ENCODE measurements at regions not wholly inside any gene's neighbourhood (a gene's known extent, or its start where the extent isn't known, plus 50 kb on each side); places are given as distances from the start of the nearest gene placed in this dataset.
"Not testable (repeated sequence)": the region's sequence is repeated elsewhere in the genome, so short reads cannot be mapped to it uniquely, and the experiment has no call there.

DNA sequence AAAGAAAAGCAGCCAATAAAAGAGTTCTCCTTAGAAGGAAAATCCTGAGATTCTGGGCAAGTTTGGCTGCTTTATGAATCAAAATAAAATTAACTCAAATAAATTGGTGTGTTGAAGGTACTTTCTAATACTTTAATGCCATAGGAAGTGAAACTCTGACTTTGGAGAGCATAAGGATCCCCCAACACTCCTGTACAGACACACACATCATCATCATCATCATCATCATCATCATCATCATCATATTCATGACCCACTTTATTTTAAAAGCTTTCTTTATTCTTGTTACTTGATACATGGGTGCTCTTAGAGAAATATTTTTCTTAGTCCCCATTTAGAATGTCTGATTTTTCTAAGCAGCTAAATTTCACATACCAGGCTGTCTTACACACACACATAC lies 283.1 kb upstream of the CYRIA start:
- no peak for DNase-seq

DNA sequence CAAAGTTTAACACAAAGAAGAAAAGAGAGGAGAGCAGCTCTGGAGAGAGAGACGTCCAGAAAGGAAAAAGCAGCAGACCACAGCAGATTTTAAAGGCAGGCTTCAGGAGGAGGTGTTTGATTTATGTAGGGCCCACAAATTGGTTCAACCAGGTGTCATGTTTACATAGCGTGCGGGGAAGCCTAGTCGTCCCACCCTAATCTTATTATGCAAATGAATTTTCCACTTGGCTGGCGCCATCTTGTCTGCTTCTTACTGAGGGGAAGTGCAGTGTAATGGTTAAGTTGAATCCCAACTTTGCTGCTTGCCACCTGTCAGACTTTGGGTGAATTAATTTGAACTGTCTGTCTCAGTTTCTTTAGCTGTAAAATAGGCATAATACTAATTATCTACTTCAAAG lies 282.4 kb upstream of the CYRIA start:
- DNase-seq, result no peak

DNA sequence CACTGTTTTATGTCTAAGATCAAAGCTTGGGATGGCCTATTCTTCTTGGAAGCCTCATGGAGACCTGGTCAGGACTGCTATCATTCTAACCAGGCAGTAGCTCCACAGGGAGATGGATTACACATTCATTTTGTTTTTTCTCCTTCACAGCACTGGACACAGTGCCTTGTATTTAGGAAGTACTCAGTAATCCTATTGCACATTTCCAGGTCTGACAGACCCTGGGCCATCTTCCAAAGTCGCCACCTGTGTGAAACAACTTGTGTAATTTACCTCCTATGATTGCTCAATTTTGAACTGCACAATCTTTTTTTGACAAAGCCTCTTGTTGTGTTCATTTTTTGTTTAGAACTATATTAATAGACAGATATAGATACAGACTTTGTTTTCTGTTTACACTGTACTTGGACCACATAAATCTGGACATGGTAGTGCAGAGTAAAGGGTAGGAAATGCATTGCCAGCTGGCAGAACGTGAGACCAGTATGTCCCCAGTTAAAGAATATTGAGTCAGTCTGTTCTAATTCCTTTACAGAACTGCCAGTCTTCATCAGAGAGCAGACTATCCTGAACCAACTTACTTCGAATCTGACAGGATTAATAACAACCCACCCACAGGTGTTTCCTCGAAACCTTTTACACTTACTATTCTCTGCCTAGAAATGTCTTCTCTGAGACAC lies 277.8 kb upstream of the CYRIA start:
- no peak for DNase-seq

DNA sequence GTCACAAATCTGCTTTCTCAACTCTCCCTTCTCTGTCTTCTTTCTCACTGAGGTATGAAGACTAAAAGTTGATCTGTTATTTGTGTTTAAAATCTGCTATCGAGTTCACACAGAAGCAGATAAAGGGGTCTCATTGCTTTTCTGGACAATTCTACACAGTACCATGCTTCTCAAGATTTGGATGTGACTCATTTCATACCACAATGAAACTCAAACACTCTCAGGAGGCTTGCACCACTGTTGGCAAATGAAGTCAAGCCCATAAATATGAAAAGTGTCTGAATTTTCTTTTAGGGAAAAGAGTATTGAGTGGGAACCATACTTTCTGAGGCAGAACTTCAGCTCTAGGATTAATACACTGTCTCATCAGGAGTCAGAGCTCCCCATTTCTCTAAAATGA lies 274.6 kb upstream of the CYRIA start:
- no peak for DNase-seq

DNA sequence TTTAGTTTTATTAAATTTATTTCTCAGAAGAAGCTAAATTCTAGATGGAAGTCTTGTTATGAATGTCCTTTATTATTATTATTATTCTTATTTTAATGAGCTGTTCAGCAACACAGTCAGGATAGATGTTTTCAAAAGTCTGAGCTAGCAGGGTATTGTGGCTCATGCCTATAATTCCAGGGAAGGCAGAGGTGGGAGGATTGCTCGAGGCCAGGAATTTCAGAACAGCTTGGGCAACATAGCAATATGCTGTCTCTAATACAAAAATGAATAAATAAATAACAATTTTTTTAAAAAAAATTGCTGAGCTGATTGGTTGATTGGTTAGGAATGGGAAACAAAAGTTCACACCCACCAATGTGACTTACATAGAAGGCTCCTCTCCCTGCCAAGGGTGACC lies 274.1 kb upstream of the CYRIA start:
- DNase-seq, result no peak

DNA sequence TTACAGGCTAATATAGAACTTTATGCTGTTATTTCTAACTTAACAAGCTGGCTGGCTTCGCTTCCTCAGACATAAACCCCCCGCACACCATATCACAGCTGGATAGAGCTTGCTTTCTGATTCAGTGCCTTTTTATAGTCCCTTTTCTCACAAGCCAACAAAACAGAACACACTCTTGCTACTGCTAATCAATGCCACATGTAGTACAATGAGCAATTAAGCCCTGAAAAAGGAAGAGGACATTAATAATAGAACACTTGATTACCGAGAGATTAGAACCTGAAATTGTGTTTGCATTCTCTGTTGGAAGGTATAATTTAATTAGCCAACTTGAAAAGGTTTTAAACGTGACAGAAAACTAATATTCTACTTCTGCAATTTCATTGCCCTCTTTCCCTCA lies 267.7 kb upstream of the CYRIA start:
- no peak for DNase-seq

DNA sequence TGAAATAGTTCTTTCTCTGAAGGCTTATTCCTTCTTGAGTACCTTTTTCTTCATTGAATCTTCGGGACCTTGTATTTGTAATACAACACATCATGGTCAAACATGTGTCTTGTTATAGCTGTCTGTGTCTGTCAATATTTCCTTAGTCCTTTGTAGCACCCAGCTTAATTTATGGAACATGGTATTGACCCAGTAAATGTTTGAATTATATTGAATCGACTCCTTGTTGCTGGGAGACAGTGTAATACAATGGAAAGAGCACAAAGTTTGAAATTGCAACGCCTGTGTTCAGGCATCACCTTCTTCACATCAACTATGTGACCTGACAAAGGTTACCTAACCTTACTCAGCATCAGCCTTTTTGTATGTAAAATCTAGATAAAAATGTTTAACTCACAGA lies 267.2 kb upstream of the CYRIA start:
- no peak for DNase-seq

DNA sequence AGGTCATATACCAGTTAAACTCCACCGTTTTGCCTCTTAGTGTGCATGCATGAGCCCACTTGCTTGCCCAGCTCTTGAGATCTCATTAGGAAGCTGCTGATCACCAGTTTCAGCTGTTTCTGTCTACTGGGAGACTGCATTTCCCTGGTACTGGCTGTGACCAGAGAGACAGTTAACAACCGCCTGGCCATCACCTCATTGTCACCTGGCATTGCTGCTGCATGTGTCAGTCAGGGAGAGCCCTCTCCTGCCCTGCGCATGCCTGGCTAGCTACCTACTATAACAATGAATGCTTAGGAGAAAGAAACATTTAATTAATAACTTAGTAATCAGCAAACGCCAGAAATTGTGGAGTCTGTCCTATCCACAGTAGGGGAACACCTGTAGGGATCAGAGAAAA lies 265.8 kb upstream of the CYRIA start:
- DNase-seq, result no peak

DNA sequence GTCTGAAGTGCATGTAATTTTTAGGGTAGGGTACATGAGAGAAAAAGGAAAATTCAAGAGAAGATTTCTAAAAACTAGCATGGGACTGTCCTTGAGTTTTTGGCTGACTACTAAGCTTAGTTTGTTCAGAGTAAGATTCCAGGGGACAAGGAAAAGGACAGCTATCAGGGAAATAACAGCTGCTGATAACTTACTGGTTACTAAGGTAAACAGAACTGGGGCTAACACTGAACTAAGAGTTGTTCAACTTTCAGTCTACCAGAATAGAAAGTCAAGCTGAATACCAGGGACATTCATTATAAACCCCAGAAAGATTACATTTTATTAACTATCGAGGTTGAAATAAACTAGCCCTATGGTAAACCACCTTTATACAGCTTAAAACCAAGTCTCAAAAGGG lies 261.8 kb upstream of the CYRIA start:
- no peak for DNase-seq

DNA sequence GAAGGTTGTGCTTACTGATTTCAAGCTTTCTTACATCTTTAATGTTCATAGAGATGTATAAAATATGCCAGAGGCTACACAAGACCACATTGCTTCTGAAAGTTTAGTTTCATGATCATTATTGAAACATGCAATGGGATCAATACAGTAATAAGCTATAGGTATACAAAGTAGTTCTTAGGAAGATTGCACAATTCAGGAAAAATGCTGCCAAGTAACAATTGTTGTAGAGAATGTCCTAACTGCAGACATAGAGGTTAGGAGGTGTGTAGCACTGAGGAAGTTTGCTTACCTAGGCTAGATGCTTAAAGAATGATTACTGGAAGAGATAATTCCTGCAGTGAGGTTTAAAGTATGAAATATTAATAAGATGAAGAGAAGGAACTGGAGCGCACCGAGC lies 259.5 kb upstream of the CYRIA start:
- DNase-seq, result no peak

DNA sequence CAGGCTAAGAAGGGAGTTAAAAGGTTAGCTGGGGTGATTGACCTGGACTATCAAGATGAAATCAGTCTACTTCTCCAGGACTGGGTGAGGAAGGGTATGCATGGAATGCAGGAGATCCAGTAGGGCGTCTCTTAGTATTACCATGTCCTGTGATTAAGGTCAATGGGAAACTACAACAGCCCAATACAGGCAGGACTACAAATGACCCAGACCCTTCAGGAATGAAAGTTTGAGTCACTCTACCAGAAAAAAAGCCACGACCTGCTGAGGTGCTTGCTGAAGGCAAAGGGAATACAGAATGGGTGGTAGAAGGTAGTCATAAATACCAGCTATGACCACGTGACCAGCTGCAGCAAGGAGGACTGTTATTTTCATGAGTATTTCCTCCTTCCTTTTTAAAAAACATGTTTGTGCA lies 249.7 kb upstream of the CYRIA start:
- DNase-seq, result not testable (repeated sequence)

DNA sequence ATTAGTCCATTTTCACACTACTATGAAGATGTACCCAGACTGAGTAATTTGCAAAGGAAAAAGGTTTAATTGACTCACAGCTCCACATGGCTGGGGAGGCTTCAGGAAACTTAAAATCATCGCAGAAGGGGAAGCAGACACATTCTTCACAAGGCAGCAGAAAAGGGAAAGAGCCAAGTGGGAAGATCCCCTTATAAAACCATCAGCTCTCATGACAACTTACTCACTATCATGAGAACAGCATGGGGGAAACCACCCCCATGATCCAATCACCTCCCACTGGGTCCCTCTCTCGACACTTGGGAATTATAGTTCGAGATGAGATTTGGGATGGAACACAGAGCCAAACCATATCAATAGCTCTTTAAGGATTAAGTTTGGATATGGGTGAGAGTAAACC lies 246.1 kb upstream of the CYRIA start:
- DNase-seq, result no peak

DNA sequence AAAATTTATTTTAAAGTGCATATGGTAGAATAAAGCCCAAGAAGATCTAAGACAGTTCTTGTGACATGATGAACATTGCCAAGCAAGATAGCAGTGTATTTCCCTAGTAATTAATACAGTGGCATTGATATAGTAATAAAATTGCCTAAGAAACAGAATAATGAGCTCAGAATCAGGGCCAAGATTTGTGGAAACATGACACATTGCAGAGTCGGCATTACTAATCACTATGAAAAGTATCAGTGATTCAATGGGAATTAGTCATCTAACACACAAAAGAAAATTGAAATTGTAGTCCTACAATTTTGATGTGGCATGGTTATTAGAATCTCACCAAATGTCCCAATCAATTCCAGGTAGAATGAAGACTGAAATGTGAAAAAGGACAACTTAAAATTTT lies 243.0 kb upstream of the CYRIA start:
- no peak for DNase-seq

DNA sequence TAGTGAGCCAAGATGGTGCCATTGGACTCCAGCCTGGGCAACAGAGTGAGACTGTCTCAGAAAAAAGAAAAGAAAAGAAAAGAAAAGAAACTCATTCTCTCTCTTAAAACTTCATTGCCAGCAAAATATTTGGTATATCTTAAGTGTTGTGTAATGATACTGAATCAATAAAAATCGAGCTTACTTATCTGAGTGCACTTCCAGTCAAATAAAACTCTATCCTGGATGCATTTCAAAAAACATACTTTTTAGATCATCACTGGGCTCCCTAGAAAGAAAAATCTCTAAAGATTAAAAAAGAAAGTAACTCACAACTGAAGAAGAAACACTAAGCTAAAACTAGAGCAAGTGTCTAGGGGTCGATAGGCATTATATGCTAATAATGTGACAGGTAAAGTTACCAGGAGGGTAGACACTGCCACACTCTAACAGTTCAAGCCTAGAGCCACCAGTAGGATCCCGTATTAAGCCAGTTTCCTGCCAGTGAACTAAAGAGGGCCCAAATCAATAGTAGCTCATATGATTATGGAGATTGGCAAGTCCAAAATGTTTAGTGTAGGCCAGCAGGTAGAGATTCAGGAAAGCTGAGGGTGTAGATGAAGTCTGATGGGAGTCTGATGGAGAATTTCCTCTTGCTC lies 242.1 kb upstream of the CYRIA start:
- DNase-seq, result no peak

DNA sequence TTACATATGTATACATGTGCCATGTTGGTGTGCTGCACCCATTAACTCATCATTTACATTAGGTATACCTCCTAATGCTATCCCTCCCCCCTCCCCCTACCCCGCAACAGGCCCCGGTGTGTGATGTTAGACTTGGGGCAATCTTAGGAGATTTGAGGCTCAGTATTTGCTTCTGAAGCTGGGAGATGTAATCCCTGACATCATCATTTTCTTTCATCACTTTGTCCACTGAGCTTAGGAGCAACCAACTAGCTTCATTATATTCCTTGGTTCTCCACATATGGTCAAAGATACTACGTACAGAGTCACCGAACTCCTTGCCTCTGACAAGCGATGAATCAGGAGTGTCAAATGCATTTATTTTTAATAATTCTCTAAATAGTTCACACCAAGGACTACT lies 239.7 kb upstream of the CYRIA start:
- not testable (repeated sequence) for DNase-seq

DNA sequence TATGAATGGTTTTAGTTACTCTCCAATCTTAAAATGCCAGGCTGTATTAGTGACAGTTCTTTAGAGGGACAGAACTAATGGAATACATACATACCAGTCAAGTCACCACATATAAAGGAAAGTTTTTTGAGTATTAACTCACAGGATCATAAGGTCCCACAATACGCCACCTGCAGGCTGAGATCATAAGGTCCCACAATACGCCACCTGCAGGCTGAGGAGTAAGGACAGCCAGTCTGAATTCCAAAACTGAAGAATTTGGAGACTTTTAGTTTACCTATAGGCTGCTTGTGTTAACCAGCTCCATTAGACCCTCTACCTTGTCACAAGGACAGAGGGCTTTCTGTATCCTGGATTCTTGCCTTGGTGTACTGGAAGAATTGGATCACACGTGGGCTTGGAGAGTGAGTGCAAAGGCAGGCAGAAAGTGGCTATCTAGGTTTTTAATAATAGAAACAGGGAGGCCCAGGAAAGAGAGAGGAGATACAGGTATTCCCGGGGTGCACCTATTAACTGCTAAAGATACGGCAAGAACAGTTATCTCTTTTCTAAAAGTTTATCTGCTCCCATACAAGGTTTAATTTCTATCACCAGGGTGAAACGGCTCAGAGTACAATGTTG lies 234.9 kb upstream of the CYRIA start:
- peak; percentile 8 for DNase-seq

DNA sequence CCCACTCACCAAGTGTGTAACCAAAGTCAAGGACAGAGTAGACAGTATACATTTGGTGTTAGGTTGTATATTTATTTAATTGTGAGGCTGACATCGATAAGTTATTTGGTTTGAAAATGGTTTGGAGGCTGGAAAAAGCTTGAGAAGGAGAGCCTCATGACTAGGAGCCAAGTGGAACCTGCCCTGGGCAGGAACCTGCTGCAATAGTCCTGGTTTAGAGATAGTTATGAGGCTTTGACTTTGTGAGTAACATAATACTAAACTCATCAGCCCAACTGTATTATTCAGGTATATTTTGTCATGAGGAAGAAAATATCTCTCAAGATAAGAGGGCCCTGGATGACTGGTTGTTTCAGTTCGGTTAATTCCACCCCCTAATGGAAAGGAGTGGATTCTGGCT lies 234.3 kb upstream of the CYRIA start:
- no peak for DNase-seq

DNA sequence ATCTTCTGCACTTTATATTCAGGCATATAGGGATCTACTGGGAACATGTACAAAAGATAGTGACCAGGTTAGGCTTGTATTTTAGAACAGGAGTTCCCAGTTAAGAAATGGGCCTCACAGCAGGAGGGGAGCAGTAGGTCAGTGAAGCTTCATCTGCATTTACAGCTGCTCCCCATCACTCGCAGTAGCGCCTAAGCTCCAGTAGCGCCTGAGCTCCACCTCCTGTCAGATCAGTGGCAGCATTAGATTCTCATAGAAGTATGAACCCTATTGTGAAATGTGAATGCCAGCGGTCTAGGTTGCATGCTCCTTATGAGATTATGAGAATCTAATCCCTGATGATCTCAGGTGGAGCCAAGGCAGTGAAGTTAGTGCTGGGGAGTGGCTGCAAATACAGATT lies 224.4 kb upstream of the CYRIA start:
- DNase-seq, result no peak

DNA sequence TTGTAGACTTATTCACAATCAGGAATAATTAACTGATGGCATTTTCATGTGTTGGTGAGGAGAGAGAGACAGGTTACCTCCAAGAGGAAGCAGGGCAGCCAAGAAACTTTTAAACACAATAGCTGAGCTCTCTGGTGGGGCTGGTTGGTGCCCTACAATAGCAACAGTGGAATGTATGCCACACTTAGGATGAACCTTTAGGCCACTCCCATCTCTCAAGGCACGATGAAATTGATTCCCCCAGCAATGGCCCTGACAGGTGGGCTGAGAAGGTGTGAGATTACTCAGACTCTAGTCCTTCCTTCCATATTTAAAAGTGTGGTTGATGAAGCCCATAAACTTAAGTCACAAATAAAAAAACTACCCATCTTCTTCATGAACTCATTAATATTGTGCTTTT lies 219.4 kb upstream of the CYRIA start:
- DNase-seq, result no peak

DNA sequence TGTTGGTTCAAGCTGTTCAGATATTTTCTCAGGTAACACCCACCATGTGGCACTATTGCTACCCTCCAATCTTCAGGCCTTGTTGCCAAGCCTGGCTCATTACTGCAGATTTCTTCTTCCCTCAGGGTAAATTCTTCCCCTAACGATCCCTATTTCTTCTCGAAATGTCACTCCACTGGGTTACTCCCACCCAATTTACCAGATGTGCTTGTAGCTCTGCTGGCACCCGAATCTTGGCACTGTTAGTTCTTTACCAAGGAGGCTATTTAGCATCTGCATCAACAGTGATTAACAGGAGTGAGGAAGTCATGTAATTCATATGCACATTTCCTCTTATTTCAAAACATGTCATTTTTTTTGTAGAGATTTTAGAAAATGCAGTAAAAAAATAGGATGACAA lies 217.1 kb upstream of the CYRIA start:
- DNase-seq, result no peak

DNA sequence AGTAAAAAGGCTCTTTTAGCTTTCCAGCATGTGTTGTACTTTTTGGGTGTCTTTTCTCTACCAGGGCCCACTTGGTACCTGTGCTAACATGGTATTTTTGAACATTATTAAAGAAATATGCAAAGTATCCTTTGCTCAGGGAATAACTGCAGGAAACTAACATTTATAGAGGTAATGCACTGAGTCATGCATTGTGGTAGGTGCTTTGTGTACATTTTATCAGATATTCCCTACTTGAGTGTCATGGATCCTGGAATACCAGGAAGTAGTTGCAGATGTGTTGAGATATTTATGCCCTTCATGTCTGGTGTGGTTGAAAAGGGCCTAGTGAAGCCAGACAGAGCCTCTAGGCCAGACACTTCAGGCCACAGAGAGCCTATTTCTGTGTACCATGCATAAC lies 215.5 kb upstream of the CYRIA start:
- no peak for DNase-seq

DNA sequence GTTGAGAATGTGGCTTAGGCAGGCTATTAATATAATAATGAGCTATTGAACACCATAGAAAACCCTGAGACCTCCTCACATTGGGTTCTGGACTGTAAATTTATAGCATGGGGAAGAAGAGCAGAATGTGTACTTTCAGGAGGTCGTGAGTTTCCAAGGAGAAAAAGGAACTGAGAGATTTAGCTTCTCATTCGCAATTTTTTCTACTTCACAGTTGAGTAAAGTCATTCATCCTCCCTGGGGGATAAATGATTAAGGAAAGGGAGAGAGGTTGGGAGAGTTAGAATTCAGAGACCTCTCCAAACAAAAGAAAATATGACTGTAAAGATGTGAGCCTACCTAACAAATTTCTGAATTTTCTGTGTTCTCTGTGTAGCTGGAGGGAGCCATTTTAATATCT lies 205.8 kb upstream of the CYRIA start:
- no peak for DNase-seq

DNA sequence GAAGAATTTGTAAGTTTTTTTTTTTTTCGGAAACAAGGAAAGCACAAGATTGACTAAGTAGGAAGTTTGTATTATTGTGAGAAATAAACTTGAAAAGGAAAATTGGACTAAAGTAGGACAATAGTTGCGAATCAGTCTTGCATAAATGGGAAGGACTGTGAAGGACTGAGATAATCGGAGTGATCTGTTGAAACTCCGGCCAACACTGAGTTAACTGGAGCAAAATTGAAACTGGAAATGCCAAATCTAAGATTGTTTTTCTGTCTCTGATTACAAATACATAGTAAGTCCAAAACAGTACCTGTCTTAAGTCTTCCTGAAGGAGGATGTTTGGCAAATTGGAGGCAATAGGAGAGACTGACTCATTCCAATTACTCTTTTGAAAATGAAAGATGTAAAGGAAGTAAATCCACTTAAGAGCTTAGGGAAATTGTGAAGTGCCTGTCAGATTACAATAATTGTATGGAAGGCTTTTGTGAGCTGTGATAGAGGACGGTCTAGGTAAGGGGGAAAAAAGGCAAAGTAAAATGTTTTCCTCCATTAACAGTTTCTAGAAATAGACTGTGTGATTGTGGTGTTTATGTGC lies 204.9 kb upstream of the CYRIA start:
- no peak for DNase-seq

DNA sequence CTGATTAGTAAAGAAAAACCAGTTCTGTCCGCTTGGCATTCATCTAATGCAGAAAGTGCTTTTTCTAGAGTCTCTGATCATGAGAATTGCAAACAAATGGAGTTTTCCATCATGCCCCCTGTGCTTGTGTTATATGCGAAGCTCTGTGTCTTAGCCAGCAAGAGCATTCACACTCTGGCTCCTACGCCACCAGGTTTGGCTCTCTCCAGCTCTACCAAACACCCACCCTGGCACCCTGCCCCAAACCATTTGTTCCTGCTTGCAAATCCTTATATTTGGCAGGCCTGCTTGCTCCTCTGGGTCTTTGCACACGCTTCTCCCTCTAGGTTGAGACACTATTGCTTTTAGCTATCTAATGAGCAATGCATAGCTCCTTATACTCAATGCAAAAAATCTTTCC lies 204.1 kb upstream of the CYRIA start:
- DNase-seq, result no peak

All from NCI-H1694 treated with DMSO at 0.1 percent for 48 hours (cell line).